OCI-LY3 (cell line): ENCODE measurements at regions not wholly inside any gene's neighbourhood (a gene's known extent, or its start where the extent isn't known, plus 50 kb on each side); places are given as distances from the start of the nearest gene placed in this dataset.

Experiments
- H2AFZ ChIP-seq: fragments of 200-600, 300-600 bp; shearing (Covaris generic); 2 replicates; pipeline ENCODE4 v1.6.0; 2014; ENCODE audit warnings: antibody characterized with exemption, low read depth, low read length
- H3K27ac ChIP-seq: fragments of 200-600, 300-600 bp; sonication (generic); 2 replicates; pipeline ENCODE4 v1.5.1; 2014; ENCODE audit warnings: mild to moderate bottlenecking, low read length, moderate library complexity, mixed read lengths
- H3K27me3 ChIP-seq: fragments of 200-600, 300-600 bp; sonication (generic); 2 replicates; pipeline ENCODE4 v1.6.1; 2014; ENCODE audit warnings: low read depth, low read length, mixed read lengths
- H3K36me3 ChIP-seq: fragments of 200-600, 300-600 bp; sonication (generic); replicated peaks from 2 replicates; pipeline ENCODE3; 2014; ENCODE audit warnings: low read depth, low read length, mixed read lengths
- H3K4me1 ChIP-seq: fragments of 300-600, 200-600 bp; sonication (generic); 2 replicates; pipeline ENCODE4 v1.6.1; 2014; ENCODE audit warnings: low read length, mixed read lengths
- H3K4me2 ChIP-seq: fragments of 200-600, 300-600 bp; sonication (generic); 2 replicates; pipeline ENCODE4 v1.6.1; 2014; ENCODE audit warnings: low read length, mixed read lengths
- H3K4me3 ChIP-seq: fragments of 300-600, 200-600 bp; sonication (generic); 2 replicates; pipeline ENCODE4 v1.5.1; 2014; ENCODE audit warnings: antibody characterized with exemption, mild to moderate bottlenecking, low read length, moderate library complexity
- H3K79me2 ChIP-seq: fragments of 300-600, 200-600 bp; shearing (Covaris generic); 2 replicates; pipeline ENCODE4 v1.6.1; 2014; ENCODE audit warnings: mild to moderate bottlenecking, low read length, mixed read lengths
- H3K9ac ChIP-seq: fragments of 300-600, 200-600 bp; shearing (Covaris generic); 2 replicates; pipeline ENCODE4 v1.6.0; 2014; ENCODE audit warnings: mild to moderate bottlenecking, low read length, moderate library complexity
- H3K9me3 ChIP-seq: fragments of 200-600, 300-600 bp; shearing (Covaris generic); 2 replicates; pipeline ENCODE4 v1.6.1; 2014; ENCODE audit warnings: low read length, mixed read lengths; ENCODE audit not compliant: insufficient read depth
- H4K20me1 ChIP-seq: fragments of 200-600, 300-600 bp; sonication (generic); 2 replicates; pipeline ENCODE4 v1.6.1; 2016; ENCODE audit warnings: low read length, mixed read lengths; ENCODE audit not compliant: insufficient read depth
- EZH2phosphoT487 ChIP-seq: fragments of 200-600 bp; shearing (Covaris generic); IDR thresholded peaks from 2 replicates; pipeline ENCODE4 v1.6.1; 2018; ENCODE audit warnings: antibody characterized with exemption, mixed run types, low read depth
- TF ChIP-seq, protein P1 (sequence below): fragments of 200-600, 300-600 bp; sonication (generic); IDR thresholded peaks from 2 replicates; pipeline ENCODE4 v1.5.1; 2014; ENCODE audit warnings: antibody characterized with exemption, low read length, low read depth

- H3K4me1 ChIP-seq = no peaks in the 10 kb centered on the region
- no peak overlapping the region for H3K4me3 ChIP-seq
- H4K20me1 ChIP-seq = no peaks in the 10 kb centered on the region
- no peaks in the 10 kb centered on the region for H3K9me3 ChIP-seq
- peaks cover 45% of the 10 kb centered on the region for H3K27me3 ChIP-seq
- no peak overlapping the region for H2AFZ ChIP-seq
- no peak overlapping the region for H3K4me2 ChIP-seq
- H3K27ac ChIP-seq = no peak overlapping the region
- H3K9ac ChIP-seq = no peak overlapping the region
- H3K79me2 ChIP-seq = no peaks in the 10 kb centered on the region
- TF ChIP-seq EZH2phosphoT487 = no peak
- TF ChIP-seq, protein P1, sequence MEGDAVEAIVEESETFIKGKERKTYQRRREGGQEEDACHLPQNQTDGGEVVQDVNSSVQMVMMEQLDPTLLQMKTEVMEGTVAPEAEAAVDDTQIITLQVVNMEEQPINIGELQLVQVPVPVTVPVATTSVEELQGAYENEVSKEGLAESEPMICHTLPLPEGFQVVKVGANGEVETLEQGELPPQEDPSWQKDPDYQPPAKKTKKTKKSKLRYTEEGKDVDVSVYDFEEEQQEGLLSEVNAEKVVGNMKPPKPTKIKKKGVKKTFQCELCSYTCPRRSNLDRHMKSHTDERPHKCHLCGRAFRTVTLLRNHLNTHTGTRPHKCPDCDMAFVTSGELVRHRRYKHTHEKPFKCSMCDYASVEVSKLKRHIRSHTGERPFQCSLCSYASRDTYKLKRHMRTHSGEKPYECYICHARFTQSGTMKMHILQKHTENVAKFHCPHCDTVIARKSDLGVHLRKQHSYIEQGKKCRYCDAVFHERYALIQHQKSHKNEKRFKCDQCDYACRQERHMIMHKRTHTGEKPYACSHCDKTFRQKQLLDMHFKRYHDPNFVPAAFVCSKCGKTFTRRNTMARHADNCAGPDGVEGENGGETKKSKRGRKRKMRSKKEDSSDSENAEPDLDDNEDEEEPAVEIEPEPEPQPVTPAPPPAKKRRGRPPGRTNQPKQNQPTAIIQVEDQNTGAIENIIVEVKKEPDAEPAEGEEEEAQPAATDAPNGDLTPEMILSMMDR = no peak
- H3K36me3 ChIP-seq = no peaks in the 10 kb centered on the region
Observed at GRCh38 chr5:167948251-167948650, 343.2 kb upstream of the WWC1 start.

- TF ChIP-seq EZH2phosphoT487 = no peak
- TF ChIP-seq, protein P1 = no peak
- Histone ChIP-seq H3K36me3 (no peaks in the 10 kb centered on the region), H3K9ac (no peak overlapping the region), H3K4me3 (no peak overlapping the region), H3K27ac (no peak overlapping the region), H3K4me2 (no peak overlapping the region), H4K20me1 (no peaks in the 10 kb centered on the region), H3K27me3 (peaks cover 44% of the 10 kb centered on the region), H3K9me3 (no peaks in the 10 kb centered on the region), H3K4me1 (no peaks in the 10 kb centered on the region), H3K79me2 (no peaks in the 10 kb centered on the region), H2AFZ (no peak overlapping the region)
Observed at GRCh38 chr5:167949435-167949834, 342.0 kb upstream of the WWC1 start.

DNA sequence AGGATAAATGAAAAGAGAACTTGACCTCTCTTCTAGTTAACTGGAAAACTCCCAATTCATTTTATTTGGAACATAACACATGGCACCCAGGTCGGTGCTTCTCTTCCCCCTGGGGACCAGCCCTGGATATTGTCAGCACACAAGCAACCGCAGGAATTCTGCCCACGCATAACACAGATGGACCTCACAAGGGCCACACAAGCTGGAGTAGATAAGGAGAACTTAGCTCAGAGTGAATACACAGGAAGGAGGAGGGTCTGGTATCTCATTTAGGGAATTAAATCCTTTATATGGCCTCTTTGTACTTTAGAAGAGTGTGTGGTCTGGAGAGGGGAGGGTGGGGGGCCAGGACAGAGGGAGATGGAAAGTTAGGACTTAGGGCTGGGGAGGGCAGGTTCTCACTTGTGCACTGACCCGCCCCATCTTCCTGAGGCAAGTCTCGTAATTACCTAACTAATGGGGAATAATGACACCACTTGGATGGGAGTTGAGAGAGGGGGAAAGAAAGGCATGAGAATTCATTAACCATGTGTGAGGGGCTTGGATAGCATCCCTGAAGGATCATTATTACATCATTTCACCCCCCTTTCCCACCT, 341.2 kb upstream of the WWC1 start:
- H3K79me2 ChIP-seq = no peaks in the 10 kb centered on the region
- H3K9ac ChIP-seq = no peak overlapping the region
- H3K27me3 ChIP-seq = peaks cover 38% of the 10 kb centered on the region
- no peaks in the 10 kb centered on the region for H4K20me1 ChIP-seq
- H3K9me3 ChIP-seq = no peaks in the 10 kb centered on the region
- H3K36me3 ChIP-seq = no peaks in the 10 kb centered on the region
- TF ChIP-seq, protein P1 = no peak
- no peak for TF ChIP-seq EZH2phosphoT487
- H2AFZ ChIP-seq = no peak overlapping the region
- no peak overlapping the region for H3K4me3 ChIP-seq
- no peak overlapping the region for H3K4me2 ChIP-seq
- H3K4me1 ChIP-seq = no peaks in the 10 kb centered on the region
- H3K27ac ChIP-seq = no peak overlapping the region

GRCh38 chr5:167951116-167951515, 340.3 kb upstream of the WWC1 start:
- H3K27ac ChIP-seq = no peak overlapping the region
- TF ChIP-seq, protein P1 = no peak
- TF ChIP-seq EZH2phosphoT487 = no peak

More at GRCh38 chr5:167951116-167951515, 340.3 kb upstream of the WWC1 start:
- Histone ChIP-seq H3K9ac (no peak overlapping the region), H3K79me2 (no peaks in the 10 kb centered on the region), H3K4me3 (no peak overlapping the region), H3K4me2 (peak overlapping the region; percentile 4; the same call in 1 of the 2 replicates), H4K20me1 (no peaks in the 10 kb centered on the region), H3K9me3 (no peaks in the 10 kb centered on the region), H3K27me3 (peaks cover 32% of the 10 kb centered on the region), H3K36me3 (no peaks in the 10 kb centered on the region), H2AFZ (no peak overlapping the region), H3K4me1 (no peaks in the 10 kb centered on the region)
